Kidney (tissue), 13 donors: ENCODE measurements at regions not wholly inside any gene's neighbourhood (a gene's known extent, or its start where the extent isn't known, plus 50 kb on each side); places are given as distances from the start of the nearest gene placed in this dataset.
A peak's percentile ranks its signal among the peaks of the same experiment; 100 is the strongest.

Source experiments
- DNase-seq, 5 donors: peaks; one replicate each; pipeline ENCODE4 v3.0.0-alpha.2; 2013 to 2020
- FAIRE-seq: peaks from 2 replicates; lab custom pipeline; 2012; peaks lifted over from hg19 to GRCh38; lab: Jason Lieb, UNC
- H3K27ac ChIP-seq, 2 donors: one replicate each; pipeline ENCODE4 v1.7.0; 2013; ENCODE audit warnings: low read depth in 2 of 2, low read length in 2 of 2, inconsistent platforms in 1 of 2
- H3K27me3 ChIP-seq: one replicate; pipeline ENCODE4 v1.7.1; 2013; ENCODE audit warnings: low read length, inconsistent platforms; ENCODE audit not compliant: control insufficient read depth, insufficient read depth
- H3K36me3 ChIP-seq, 3 donors: one replicate each; pipeline versions ENCODE4 v1.7.0 to v1.7.1; 2013; ENCODE audit warnings: low read length in 3 of 3, control low read depth in 1 of 3, inconsistent platforms in 1 of 3; ENCODE audit not compliant: insufficient read depth in 3 of 3, control insufficient read depth in 2 of 3
- H3K4me1 ChIP-seq, 3 donors: one replicate each; pipeline versions ENCODE4 v1.7.0 to v1.7.1; 2013; ENCODE audit warnings: low read length in 3 of 3, inconsistent platforms in 1 of 3, low read depth in 1 of 3; ENCODE audit not compliant: control insufficient read depth in 2 of 3, insufficient read depth in 2 of 3
- H3K4me3 ChIP-seq, 3 donors: one replicate each; pipeline versions ENCODE4 v1.7.0 to v1.8.1; 2013; ENCODE audit warnings: low read length in 3 of 3, control low read depth in 1 of 3, inconsistent platforms in 1 of 3
- H3K9ac ChIP-seq, 3 donors: one replicate each; pipeline versions ENCODE4 v1.7.0 to v1.7.1; 2013; ENCODE audit warnings: low read length in 3 of 3, control low read depth in 1 of 3, inconsistent platforms in 1 of 3
- H3K9me3 ChIP-seq, 3 donors: one replicate each; pipeline versions ENCODE4 v1.7.0 to v1.7.1; 2013; ENCODE audit warnings: low read length in 3 of 3, control low read depth in 1 of 3, inconsistent platforms in 1 of 3; ENCODE audit not compliant: control insufficient read depth in 2 of 3, insufficient read depth in 1 of 3
- intact Hi-C: fragments of 100-400 bp; cut with DNase I; formaldehyde crosslinking; loops from one replicate; pipeline ENCODE4 v1.11.1; 2022
- TF ChIP-seq, protein P1 (sequence below): IDR thresholded peaks from 3 replicates; pipeline ENCODE4 v1.5.1; 2012; ENCODE audit warnings: mild to moderate bottlenecking, moderate library complexity, borderline replicate concordance; ENCODE audit not compliant: insufficient read depth; ENCODE audit errors: extremely low read depth
- donor health status: control.
- donor health status: control.
- donor health status: control.
- donor health status: control.
- donor health status: control.
- donor health status: DM: yes; HTN: yes; CAD: no.
- donor health status: Normal renal cell carcinoma (clear cell type).

DNA sequence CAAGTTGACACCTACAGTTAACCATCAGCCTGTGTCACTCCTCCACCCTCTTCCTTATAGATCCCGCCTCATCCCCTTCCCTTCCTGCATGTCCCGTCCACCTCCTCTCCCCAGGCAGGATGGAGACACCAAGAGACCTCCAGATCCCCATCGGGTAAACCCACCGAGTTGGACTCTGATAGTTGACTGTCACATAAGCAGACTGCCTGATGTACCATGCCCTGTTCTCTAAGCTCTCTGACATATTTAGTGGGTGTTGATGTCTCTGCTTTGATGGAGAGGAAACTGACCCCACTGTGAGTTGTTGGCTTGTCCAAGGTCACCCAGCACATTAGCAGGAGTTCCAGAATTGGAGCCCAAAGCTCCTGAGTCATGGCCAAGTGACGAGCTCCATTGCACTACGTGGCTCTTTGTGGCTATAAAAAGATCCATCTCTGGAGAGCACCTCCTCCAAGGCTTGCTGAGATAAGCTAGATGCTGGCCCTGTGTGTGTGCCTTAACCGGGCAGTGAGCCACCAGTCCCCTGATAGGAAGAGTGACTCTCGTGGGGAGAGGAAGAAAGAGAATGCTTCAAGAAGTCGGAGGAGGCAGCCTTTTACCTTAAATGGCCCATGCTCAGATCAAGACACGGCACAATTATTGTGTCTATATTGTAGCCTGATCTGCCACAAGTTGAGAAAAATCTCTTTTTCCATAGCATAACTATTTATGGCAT, 236.0 kb upstream of the ECI2 start:
- Histone ChIP-seq H3K4me1 (no peaks in the 10 kb centered on the region), H3K36me3 (no peaks in the 10 kb centered on the region), H3K9me3 (no peaks in the 10 kb centered on the region), H3K4me3 (no peak overlapping the region), H3K9ac (no peak overlapping the region), H3K27me3 (no peaks in the 10 kb centered on the region), H3K27ac (no peak overlapping the region)
- DNase-seq = peak in 1 of 5 donors; percentile 83
- no peak for FAIRE-seq
- TF ChIP-seq, protein P1, sequence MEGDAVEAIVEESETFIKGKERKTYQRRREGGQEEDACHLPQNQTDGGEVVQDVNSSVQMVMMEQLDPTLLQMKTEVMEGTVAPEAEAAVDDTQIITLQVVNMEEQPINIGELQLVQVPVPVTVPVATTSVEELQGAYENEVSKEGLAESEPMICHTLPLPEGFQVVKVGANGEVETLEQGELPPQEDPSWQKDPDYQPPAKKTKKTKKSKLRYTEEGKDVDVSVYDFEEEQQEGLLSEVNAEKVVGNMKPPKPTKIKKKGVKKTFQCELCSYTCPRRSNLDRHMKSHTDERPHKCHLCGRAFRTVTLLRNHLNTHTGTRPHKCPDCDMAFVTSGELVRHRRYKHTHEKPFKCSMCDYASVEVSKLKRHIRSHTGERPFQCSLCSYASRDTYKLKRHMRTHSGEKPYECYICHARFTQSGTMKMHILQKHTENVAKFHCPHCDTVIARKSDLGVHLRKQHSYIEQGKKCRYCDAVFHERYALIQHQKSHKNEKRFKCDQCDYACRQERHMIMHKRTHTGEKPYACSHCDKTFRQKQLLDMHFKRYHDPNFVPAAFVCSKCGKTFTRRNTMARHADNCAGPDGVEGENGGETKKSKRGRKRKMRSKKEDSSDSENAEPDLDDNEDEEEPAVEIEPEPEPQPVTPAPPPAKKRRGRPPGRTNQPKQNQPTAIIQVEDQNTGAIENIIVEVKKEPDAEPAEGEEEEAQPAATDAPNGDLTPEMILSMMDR = no peak
- intact Hi-C loops = no loop called here

DNA sequence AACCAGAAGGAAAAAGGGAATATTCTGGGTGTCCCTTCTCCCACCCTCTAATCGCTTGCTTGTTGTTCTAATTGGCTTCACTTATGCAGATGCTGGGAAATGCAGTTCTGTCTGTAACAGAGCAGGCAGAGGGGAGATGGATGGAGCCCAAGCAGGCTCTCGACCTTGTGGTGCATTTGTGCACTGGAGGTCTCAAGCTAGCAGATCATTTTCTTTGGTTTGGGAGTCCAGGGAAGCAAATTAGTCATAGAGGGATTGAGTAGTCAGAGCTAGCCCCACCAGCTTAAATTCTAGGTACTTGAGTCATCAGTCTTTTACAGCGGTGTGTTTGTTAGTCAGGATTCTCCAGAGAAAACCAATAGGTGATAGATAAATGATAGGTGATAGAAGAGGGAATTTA, 234.7 kb upstream of the ECI2 start:
- FAIRE-seq (no peak), DNase-seq (no peak)
- Histone ChIP-seq H3K9me3 (no peaks in the 10 kb centered on the region), H3K4me3 (no peak overlapping the region), H3K9ac (no peak overlapping the region), H3K27me3 (no peaks in the 10 kb centered on the region), H3K27ac (no peak overlapping the region), H3K36me3 (no peaks in the 10 kb centered on the region), H3K4me1 (no peaks in the 10 kb centered on the region)
- TF ChIP-seq, protein P1 = no peak
- intact Hi-C loops = no loop called here

DNA sequence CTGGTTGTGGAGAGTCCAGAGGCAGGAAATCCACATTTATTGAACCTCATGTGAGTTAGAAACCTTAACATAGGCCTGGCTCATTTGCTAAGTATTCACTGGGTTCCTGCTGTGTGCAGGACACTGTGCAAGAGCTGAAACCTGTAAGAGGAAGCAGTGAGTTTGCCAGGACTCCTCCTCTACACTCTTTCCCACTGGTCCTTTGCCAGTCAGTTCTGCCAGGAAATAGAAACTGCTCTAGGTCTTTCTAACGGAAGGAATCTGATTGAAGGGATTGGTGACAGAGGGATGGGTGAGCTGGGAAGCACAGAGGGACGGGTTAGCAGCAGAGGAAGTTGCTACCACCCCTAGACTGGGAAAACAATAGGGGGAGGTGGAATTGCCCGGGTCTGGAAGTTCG, 234.2 kb upstream of the ECI2 start:
- intact Hi-C loops = no loop called here
- TF ChIP-seq, protein P1 = no peak
- DNase-seq = no peak
- Histone ChIP-seq H3K9me3 (no peaks in the 10 kb centered on the region), H3K4me1 (no peaks in the 10 kb centered on the region), H3K27me3 (no peaks in the 10 kb centered on the region), H3K27ac (no peak overlapping the region), H3K9ac (no peak overlapping the region), H3K4me3 (no peak overlapping the region), H3K36me3 (no peaks in the 10 kb centered on the region)
- no peak for FAIRE-seq

DNA sequence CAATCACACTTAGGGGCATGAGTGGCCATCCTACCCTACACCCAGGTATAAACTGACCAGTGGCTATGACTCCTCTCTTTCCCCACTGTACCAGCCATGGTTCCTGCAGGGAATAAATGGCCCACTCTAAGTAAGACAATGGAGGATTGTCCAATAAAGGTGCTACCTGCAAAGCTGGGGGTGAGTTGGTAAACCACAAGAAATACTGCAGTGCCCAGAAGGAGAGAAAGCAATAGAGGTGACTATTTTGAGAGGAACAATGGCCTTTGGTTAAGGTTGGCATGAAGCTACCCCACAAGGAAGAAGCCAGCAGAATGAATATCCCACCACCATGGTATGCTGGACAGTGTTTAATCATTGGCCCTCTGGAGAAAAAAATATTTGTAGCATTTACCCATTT, 233.3 kb upstream of the ECI2 start:
- intact Hi-C loops = no loop called here
- Histone ChIP-seq H3K4me1 (no peaks in the 10 kb centered on the region), H3K9me3 (no peaks in the 10 kb centered on the region), H3K27ac (no peak overlapping the region), H3K4me3 (no peak overlapping the region), H3K27me3 (no peaks in the 10 kb centered on the region), H3K9ac (no peak overlapping the region), H3K36me3 (no peaks in the 10 kb centered on the region)
- DNase-seq = no peak
- FAIRE-seq = no peak
- TF ChIP-seq, protein P1 = no peak
